Left cardiac atrium (tissue), 4 donors: ENCODE measurements at regions not wholly inside any gene's neighbourhood (a gene's known extent, or its start where the extent isn't known, plus 50 kb on each side); places are given as distances from the start of the nearest gene placed in this dataset.

Experiments used
- ATAC-seq, 2 donors: fragments of 200-7000 bp; cut with Tn5 transposase; one replicate each; pipeline ENCODE4 v1.9.1; 2020; ENCODE audit warnings: mild to moderate bottlenecking in 2 of 2, moderate library complexity in 2 of 2
- DNase-seq: peaks from one replicate; pipeline ENCODE4 v3.0.0-alpha.2; 2020
- intact Hi-C, 2 donors: fragments of 100-400 bp; cut with DNase I; formaldehyde crosslinking; loops; one replicate each; pipeline versions ENCODE4 v1.14.1 to v1.15.1; 2022 to 2023
- donor health status: DM: no; HTN: yes; CAD: no.
- donor health status: DM: no; HTN: yes; CAD: no; lungs with severe emphysema.
- donor health status: DM: yes; HTN: yes; CAD: no.
- donor health status: Dilated cardiomyopathy.

DNA sequence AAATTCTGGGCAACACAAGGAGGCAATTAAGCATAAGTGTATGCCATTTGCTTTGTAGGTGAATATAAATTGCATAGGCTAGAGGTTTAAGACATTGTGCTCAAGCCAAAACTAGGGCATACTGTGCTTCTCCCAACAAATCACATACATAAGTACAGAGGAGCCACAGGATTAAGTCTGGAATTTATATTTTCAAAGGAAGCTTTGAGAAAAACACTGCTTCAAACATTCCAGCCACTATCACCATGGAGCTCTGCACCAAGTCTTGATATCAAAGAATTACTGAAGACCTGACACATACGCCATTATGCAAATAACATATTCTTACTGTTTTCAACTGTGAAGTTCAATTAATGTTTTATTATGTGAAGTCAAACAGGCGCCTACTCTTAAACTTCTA lies 119.4 kb upstream of the NPHP3 start:
- no peak for ATAC-seq
- intact Hi-C loops: no loop called here
- no peak for DNase-seq

DNA sequence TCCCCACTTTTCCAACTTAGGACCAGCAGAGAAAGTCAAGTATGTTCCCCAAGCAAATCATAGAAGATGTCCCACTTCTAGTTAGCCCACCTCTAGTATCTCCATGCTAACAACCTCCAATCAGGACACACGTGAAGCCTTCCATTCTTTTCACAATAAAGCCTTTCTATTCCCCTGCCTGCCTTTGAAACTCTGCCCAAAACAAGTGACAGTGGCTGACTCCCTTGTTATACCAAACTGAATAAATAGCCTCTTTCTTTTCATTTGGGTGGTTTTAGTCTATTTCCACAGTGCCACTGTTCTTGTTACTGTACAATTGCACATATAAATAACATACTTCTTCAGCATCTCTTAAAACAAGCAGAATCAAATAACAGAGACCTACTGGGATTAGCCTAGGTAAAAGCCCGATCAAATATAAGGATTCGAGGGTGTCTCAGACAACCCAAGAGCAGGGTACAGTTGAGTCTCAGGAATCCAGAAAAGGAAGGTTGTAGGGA lies 118.0 kb upstream of the NPHP3 start:
- ATAC-seq (no peak), DNase-seq (no peak)
- intact Hi-C loops: no loop called here

GRCh38 chr3:132838477-132838876 lies 116.3 kb upstream of the NPHP3 start:
- intact Hi-C loops: no loop called here
- no peak for DNase-seq
- no peak for ATAC-seq

- DNase-seq (no peak), ATAC-seq (no peak)
- intact Hi-C loops: no loop called here
Measured at GRCh38 chr3:132837615-132838014, 115.4 kb upstream of the NPHP3 start.

GRCh38 chr3:132834356-132834755 lies 112.1 kb upstream of the NPHP3 start:
- ATAC-seq (no peak), DNase-seq (no peak)
- intact Hi-C loops: no loop called here

DNA sequence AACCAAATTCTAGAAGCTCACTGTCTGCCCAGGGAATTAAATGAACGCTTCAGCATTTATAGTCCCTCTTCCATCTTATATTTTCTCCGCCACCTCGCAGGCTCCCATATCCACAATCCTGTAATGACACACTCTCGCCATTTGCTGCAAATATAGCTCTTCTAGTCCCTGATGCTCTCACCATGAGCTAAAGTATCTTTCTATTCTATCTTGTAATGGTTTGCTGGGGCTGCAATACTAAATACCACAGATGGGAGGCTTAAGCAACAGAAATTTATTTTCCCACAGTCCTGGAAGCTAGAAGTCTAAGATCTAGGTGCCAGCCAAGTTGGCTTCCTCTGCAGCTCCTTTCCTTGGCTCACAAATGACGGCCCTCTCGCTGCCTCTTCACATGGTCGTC lies 106.9 kb upstream of the NPHP3 start:
- DNase-seq (no peak), ATAC-seq (no peak)

GRCh38 chr3:132822837-132823236 lies 100.6 kb upstream of the NPHP3 start:
- DNase-seq (no peak), ATAC-seq (peak in 1 of 2 donors; percentile 67)
- intact Hi-C loops: no loop called here

More for the DNA sequence above, 106.9 kb upstream of the NPHP3 start:
- intact Hi-C loops: no loop called here

- intact Hi-C loops: no loop called here
- ATAC-seq: no peak
Measured at GRCh38 chr3:132822266-132822665, 100.1 kb upstream of the NPHP3 start.

DNA sequence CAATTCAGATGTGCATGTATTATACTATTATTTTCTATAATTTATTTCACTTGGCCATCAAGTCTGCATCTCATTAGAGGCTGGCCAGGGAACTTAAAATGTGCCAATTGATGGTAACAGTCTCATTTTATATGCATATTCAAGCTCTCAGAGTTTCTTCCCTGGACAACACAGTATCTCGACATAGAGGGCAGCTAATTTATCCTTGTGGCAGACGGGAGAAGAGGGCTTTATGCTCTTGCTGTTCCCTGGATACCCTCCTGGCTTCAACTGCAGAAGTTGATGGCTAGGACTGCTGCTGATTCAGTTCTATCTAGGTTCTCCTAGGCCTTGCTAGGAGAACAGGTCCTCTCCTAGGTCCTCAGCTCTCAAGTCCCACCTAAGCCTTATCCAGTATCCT lies 99.1 kb upstream of the NPHP3 start:
- DNase-seq (no peak), ATAC-seq (no peak)
- intact Hi-C loops: no loop called here

More at GRCh38 chr3:132822266-132822665, 100.1 kb upstream of the NPHP3 start:
- DNase-seq: no peak

- no peak for ATAC-seq
- intact Hi-C loops: no loop called here
- no peak for DNase-seq
Measured at GRCh38 chr3:132818251-132818650, 96.0 kb upstream of the NPHP3 start.

- ATAC-seq: no peak
- DNase-seq: no peak
- intact Hi-C loops: no loop called here
Measured at GRCh38 chr3:132817646-132818177, 95.5 kb upstream of the NPHP3 start.

- ATAC-seq (no peak), DNase-seq (no peak)
- intact Hi-C loops: no loop called here
Measured at GRCh38 chr3:132805071-132805470, 82.9 kb upstream of the NPHP3 start.

DNA sequence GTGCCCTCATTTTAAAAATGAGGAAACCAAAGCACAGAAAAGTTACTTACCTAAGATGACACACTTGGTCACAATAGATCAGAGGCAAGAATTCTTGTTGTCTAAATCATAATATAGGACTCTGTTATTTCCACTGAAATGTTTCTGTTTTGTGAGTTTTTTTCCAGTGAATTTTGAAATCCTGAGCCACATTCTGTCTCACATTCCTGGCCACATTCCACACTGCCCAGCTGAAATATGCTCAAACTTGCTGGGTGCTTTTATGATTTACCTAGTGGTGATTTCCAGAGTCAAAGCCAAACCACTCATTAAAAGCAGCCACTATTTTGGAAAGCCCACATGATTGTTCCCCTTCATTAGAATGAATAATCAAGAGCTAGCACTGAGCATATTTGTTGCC lies 82.3 kb upstream of the NPHP3 start:
- ATAC-seq (peak in 1 of 2 donors; percentile 15), DNase-seq (no peak)
- intact Hi-C loops: no loop called here

GRCh38 chr3:132803889-132804288 lies 81.7 kb upstream of the NPHP3 start:
- no peak for DNase-seq
- intact Hi-C loops: no loop called here
- ATAC-seq: no peak

DNA sequence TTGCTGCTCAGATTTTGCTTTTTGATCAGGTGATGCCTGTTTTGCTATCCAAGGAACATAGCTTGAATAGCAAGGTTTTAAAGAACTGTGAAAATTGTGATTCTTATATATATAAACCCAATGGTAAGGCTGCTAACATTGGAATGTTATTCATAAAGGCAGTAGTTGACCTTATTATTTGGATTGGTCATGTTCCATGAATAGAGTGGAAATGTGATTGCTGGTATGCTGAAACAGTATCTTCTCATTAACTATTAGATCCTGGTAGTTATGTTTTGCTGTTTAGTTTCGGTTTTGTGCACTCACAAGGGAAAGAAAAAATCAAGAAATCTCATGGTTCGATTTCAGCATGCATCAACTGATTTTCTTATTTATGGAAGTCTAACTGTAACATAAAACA lies 78.7 kb upstream of the NPHP3 start:
- ATAC-seq: peak in 1 of 2 donors; percentile 21
- DNase-seq: no peak
- intact Hi-C loops: no loop called here

- no peak for ATAC-seq
Measured at GRCh38 chr3:132790806-132791205, 68.6 kb upstream of the NPHP3 start.

GRCh38 chr3:132789959-132790358 lies 67.8 kb upstream of the NPHP3 start:
- ATAC-seq (no peak), DNase-seq (no peak)
- intact Hi-C loops: no loop called here

More at GRCh38 chr3:132790806-132791205, 68.6 kb upstream of the NPHP3 start:
- no peak for DNase-seq
- intact Hi-C loops: no loop called here

DNA sequence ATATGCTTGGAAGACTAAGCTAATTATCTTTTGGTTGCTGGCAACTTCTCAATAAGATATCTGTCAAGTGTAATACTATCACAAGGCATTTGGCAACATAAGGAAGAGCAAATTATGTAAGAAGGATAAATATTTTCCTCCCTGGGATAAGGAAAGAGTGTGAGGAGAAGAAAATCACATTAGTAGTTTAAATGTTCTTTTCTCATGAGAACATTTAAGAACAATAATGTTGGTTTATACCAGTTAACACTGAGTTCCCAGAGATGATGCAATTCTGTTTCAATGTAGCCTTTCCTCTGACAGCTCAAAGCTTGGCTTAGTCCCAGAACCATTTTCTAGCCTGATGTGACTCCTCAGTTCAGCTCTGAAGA lies 66.1 kb upstream of the NPHP3 start:
- DNase-seq (peak; percentile 23), ATAC-seq (peak; percentile 91 to 93)
- intact Hi-C loops: no loop called here

DNA sequence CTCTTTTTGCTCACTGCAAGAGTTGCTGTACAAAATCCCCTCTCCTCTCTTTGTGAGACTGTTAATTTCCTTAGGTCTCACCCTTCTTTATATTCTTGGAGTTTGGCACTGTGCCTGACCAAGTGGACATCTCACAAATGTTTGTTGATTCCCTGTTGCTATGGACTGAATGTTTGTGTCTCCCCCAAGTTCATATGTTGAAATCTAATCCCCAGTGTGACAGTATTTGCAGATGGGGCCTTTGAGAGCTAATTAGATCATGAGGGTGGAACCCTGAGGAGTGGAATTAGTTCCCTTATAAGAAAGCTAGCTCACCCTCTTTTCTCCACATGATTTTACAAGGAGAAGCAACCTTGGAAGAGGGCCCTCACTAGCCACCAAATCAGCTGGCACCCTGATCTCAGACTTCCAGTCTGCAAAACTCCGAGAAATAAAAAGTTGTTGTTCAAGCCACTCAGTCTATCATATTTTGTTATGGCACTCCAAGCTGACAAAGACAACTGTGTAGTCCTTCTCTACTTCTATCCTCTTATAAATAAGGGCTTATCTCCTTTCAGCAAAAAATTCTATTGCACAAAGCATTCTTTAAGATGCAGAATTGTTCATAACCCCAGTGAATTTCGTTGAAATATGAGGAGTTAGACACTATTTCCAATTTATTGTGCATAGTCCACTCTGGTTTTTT lies 65.5 kb upstream of the NPHP3 start:
- peak; percentile 25 to 49 for ATAC-seq
- DNase-seq: peak; percentile 27
- intact Hi-C loops: no loop called here

GRCh38 chr3:132786890-132787289 lies 64.7 kb upstream of the NPHP3 start:
- no peak for ATAC-seq
- intact Hi-C loops: no loop called here
- no peak for DNase-seq

DNA sequence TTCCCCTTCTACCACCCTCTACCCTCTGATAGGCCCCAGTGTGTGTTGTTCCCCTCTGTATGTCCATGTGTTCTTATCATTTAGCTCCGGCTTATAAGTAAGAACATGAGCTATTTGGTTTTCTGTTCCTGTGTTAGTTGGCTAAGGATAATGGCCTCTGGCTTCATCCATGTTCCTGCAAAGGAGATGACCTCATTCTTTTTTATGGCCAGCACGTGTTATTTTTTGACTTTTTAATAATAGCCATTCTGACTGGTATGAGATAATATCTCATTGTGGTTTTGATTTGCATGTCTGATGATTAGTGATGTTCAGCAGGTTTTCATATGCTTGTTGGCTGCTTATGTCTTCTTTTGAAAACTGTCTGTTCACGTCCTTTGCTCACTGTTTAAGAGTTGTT lies 63.1 kb upstream of the NPHP3 start:
- DNase-seq (no peak), ATAC-seq (no peak)
- intact Hi-C loops: no loop called here
